SU-DHL-6 (cell line): ENCODE measurements at regions not wholly inside any gene's neighbourhood (a gene's known extent, or its start where the extent isn't known, plus 50 kb on each side); places are given as distances from the start of the nearest gene placed in this dataset.

Experiments used
- H2AFZ ChIP-seq: fragments of 200-600 bp; sonication (generic); 2 replicates; pipeline ENCODE4 v1.6.1; 2014; ENCODE audit warnings: low read depth, mild to moderate bottlenecking, moderate library complexity, mixed read lengths, antibody characterized with exemption, low read length; ENCODE audit not compliant: severe bottlenecking
- H3F3A ChIP-seq: fragments of 200-600 bp; shearing (Covaris generic); 2 replicates; pipeline ENCODE4 v1.6.0; 2016; ENCODE audit warnings: antibody characterized with exemption, mild to moderate bottlenecking; ENCODE audit not compliant: insufficient read depth
- H3K27ac ChIP-seq: fragments of 200-600 bp; sonication (generic); 2 replicates; pipeline ENCODE4 v1.5.1; 2016; ENCODE audit warnings: low read depth, mild to moderate bottlenecking, low read length, moderate library complexity, mixed read lengths
- H3K27me3 ChIP-seq: fragments of 200-600 bp; sonication (generic), shearing (Covaris generic); 2 replicates; pipeline ENCODE4 v1.6.0; 2014; ENCODE audit warnings: mild to moderate bottlenecking, low read length
- H3K36me3 ChIP-seq: fragments of 200-600 bp; sonication (generic); 2 replicates; pipeline ENCODE4 v1.6.1; 2014; ENCODE audit warnings: mild to moderate bottlenecking, low read length, mixed read lengths
- H3K4me2 ChIP-seq: fragments of 300-600, 200-600 bp; shearing (Covaris generic), sonication (generic); 2 replicates; pipeline ENCODE4 v1.6.0; 2014; ENCODE audit warnings: low read length, low read depth, mild to moderate bottlenecking; ENCODE audit not compliant: poor library complexity, severe bottlenecking
- H3K4me3 ChIP-seq: fragments of 200-600 bp; sonication (generic); 2 replicates; pipeline ENCODE4 v1.5.1; 2014; ENCODE audit warnings: antibody characterized with exemption, low read length, mild to moderate bottlenecking, mixed read lengths; ENCODE audit not compliant: insufficient read depth, poor library complexity, severe bottlenecking
- H3K79me2 ChIP-seq: fragments of 200-600 bp; sonication (generic); 2 replicates; pipeline ENCODE4 v1.6.1; 2014; ENCODE audit warnings: mild to moderate bottlenecking, low read length, moderate library complexity; ENCODE audit not compliant: insufficient read depth
- H3K9ac ChIP-seq: fragments of 200-600 bp; sonication (generic); 2 replicates; pipeline ENCODE4 v1.7.0; 2014; ENCODE audit warnings: mild to moderate bottlenecking, low read length
- H3K9me2 ChIP-seq: fragments of 200-600 bp; sonication (generic); replicated peaks from 2 replicates; pipeline ENCODE4 v1.6.1; 2014; ENCODE audit warnings: low read length; ENCODE audit not compliant: insufficient read depth
- H3K9me3 ChIP-seq: fragments of 200-600 bp; sonication (generic); 2 replicates; pipeline ENCODE4 v1.6.1; 2014; ENCODE audit warnings: low read length, mixed read lengths; ENCODE audit not compliant: insufficient read depth
- H4K20me1 ChIP-seq: fragments of 200-600 bp; sonication (generic); 2 replicates; pipeline ENCODE4 v1.6.1; 2014; ENCODE audit warnings: low read depth, mild to moderate bottlenecking, antibody characterized with exemption, low read length, moderate library complexity, mixed read lengths
- CTCF ChIP-seq: fragments of 200-600 bp; sonication (generic); IDR thresholded peaks from one replicate; pipeline ENCODE4 v1.5.1; 2017; ENCODE audit warnings: antibody characterized with exemption, mild to moderate bottlenecking, low read length, moderate library complexity; ENCODE audit not compliant: insufficient read depth, poor library complexity, severe bottlenecking
- EZH2phosphoT487 ChIP-seq: fragments of 200-600 bp; sonication (generic), shearing (Covaris generic); conservative IDR thresholded peaks from 2 replicates; pipeline ENCODE4 v1.6.1; 2018; ENCODE audit warnings: mild to moderate bottlenecking, antibody characterized with exemption, low read length, moderate library complexity, mixed read lengths

GRCh38 chr4:116132946-116133345, 952.4 kb downstream of the TRAM1L1 start:
- Histone ChIP-seq H3K9me2 (no peaks in the 10 kb centered on the region), H3K4me3 (no peak overlapping the region), H2AFZ (no peak overlapping the region), H4K20me1 (no peaks in the 10 kb centered on the region), H3K9ac (no peak overlapping the region), H3K36me3 (no peaks in the 10 kb centered on the region), H3K79me2 (no peaks in the 10 kb centered on the region), H3K4me2 (no peak overlapping the region), H3F3A (no peaks in the 10 kb centered on the region), H3K27me3 (no peaks in the 10 kb centered on the region), H3K27ac (no peak overlapping the region), H3K9me3 (no peaks in the 10 kb centered on the region)
- no peak for TF ChIP-seq CTCF
- TF ChIP-seq EZH2phosphoT487 = no peak

GRCh38 chr4:116126794-116127193, 958.6 kb downstream of the TRAM1L1 start:
- Histone ChIP-seq H3K36me3 (no peaks in the 10 kb centered on the region), H3K79me2 (no peaks in the 10 kb centered on the region), H3F3A (no peaks in the 10 kb centered on the region), H3K27me3 (no peaks in the 10 kb centered on the region), H3K9ac (no peak overlapping the region), H3K4me2 (no peak overlapping the region), H4K20me1 (no peaks in the 10 kb centered on the region), H3K9me2 (no peaks in the 10 kb centered on the region), H2AFZ (no peak overlapping the region), H3K4me3 (no peak overlapping the region), H3K27ac (no peak overlapping the region), H3K9me3 (no peaks in the 10 kb centered on the region)
- TF ChIP-seq CTCF (no peak), EZH2phosphoT487 (no peak)

GRCh38 chr4:116122124-116122523, 963.3 kb downstream of the TRAM1L1 start:
- Histone ChIP-seq H4K20me1 (no peaks in the 10 kb centered on the region), H3K9ac (no peak overlapping the region), H3K36me3 (no peaks in the 10 kb centered on the region), H3K27ac (no peak overlapping the region), H3K9me3 (no peaks in the 10 kb centered on the region), H3K4me2 (no peak overlapping the region), H2AFZ (no peak overlapping the region), H3K79me2 (no peaks in the 10 kb centered on the region), H3K27me3 (no peaks in the 10 kb centered on the region), H3K9me2 (no peaks in the 10 kb centered on the region), H3K4me3 (no peak overlapping the region), H3F3A (no peaks in the 10 kb centered on the region)
- no peak for TF ChIP-seq EZH2phosphoT487
- no peak for TF ChIP-seq CTCF
